GM19239 (cell line): ENCODE measurements at regions not wholly inside any gene's neighbourhood (a gene's known extent, or its start where the extent isn't known, plus 50 kb on each side); places are given as distances from the start of the nearest gene placed in this dataset.
"Not testable (repeated sequence)": the region's sequence is repeated elsewhere in the genome, so short reads cannot be mapped to it uniquely, and the experiment has no call there.

Source experiments
- DNase-seq: peaks from one replicate; pipeline ENCODE4 v3.0.0; 2011; ENCODE audit warnings: low spot score; ENCODE audit not compliant: insufficient read length
- FAIRE-seq: peaks from 2 replicates; lab custom pipeline; 2011; peaks lifted over from hg19 to GRCh38; lab: Jason Lieb, UNC

GRCh38 chr10:64708884-64709681, 1187.9 kb downstream of the REEP3 start:
- no peak for FAIRE-seq
- no peak for DNase-seq

- DNase-seq = no peak
- no peak for FAIRE-seq
These were observed 1205.3 kb downstream of the REEP3 start for GRCh38 chr10:64726466-64726865.

GRCh38 chr10:64731016-64731415, 1209.8 kb downstream of the REEP3 start:
- DNase-seq (no peak), FAIRE-seq (no peak)

GRCh38 chr10:64732372-64732957, 1211.3 kb downstream of the REEP3 start:
- DNase-seq (no peak), FAIRE-seq (no peak)

GRCh38 chr10:64733980-64734379, 1212.8 kb downstream of the REEP3 start:
- FAIRE-seq = no peak

GRCh38 chr10:64738462-64738861, 1217.3 kb downstream of the REEP3 start:
- no peak for DNase-seq
- FAIRE-seq = no peak

More at GRCh38 chr10:64733980-64734379, 1212.8 kb downstream of the REEP3 start:
- DNase-seq = no peak

- FAIRE-seq (no peak), DNase-seq (no peak)
These were observed 1224.4 kb downstream of the REEP3 start for GRCh38 chr10:64745565-64745964.

GRCh38 chr10:64750672-64751071, 1229.5 kb downstream of the REEP3 start:
- no peak for FAIRE-seq
- no peak for DNase-seq

GRCh38 chr10:64753516-64753915, 1232.3 kb downstream of the REEP3 start:
- DNase-seq (no peak), FAIRE-seq (no peak)

GRCh38 chr10:64760371-64760770, 1239.2 kb downstream of the REEP3 start:
- DNase-seq (no peak), FAIRE-seq (no peak)

- no peak for FAIRE-seq
- no peak for DNase-seq
These were observed 1241.7 kb downstream of the REEP3 start for GRCh38 chr10:64762861-64763260.

GRCh38 chr10:64765498-64765897, 1244.3 kb downstream of the REEP3 start:
- FAIRE-seq = no peak
- DNase-seq = no peak

- DNase-seq (no peak), FAIRE-seq (no peak)
These were observed 1250.3 kb downstream of the REEP3 start for GRCh38 chr10:64771253-64772050.

GRCh38 chr10:64773357-64773756, 1252.2 kb downstream of the REEP3 start:
- FAIRE-seq (no peak), DNase-seq (no peak)

GRCh38 chr10:64784451-64784850, 1263.2 kb downstream of the REEP3 start:
- FAIRE-seq, DNase-seq: not testable (repeated sequence)

- no peak for DNase-seq
- no peak for FAIRE-seq
These were observed 1264.6 kb downstream of the REEP3 start for GRCh38 chr10:64785816-64786215.

GRCh38 chr10:64786989-64787388, 1265.8 kb downstream of the REEP3 start:
- no peak for DNase-seq
- no peak for FAIRE-seq

- FAIRE-seq = no peak
- no peak for DNase-seq
These were observed 1274.6 kb downstream of the REEP3 start for GRCh38 chr10:64795847-64796246.

- DNase-seq (no peak), FAIRE-seq (no peak)
These were observed 1277.1 kb downstream of the REEP3 start for GRCh38 chr10:64798297-64798696.

GRCh38 chr10:64808233-64808632, 1287.0 kb downstream of the REEP3 start:
- not testable (repeated sequence) for FAIRE-seq, DNase-seq

GRCh38 chr10:64810046-64810445, 1288.8 kb downstream of the REEP3 start:
- not testable (repeated sequence) for DNase-seq, FAIRE-seq
